OCI-LY7 (cell line): ENCODE measurements at regions not wholly inside any gene's neighbourhood (a gene's known extent, or its start where the extent isn't known, plus 50 kb on each side); places are given as distances from the start of the nearest gene placed in this dataset.
"Not testable (repeated sequence)": the region's sequence is repeated elsewhere in the genome, so short reads cannot be mapped to it uniquely, and the experiment has no call there.

ENCODE experiments used
- BruUV-seq: library from RNA; stranded (reverse); fragments of 400-500 nt; replicated peaks from 2 replicates; lab custom pipeline; 2021; lab: Mats Ljungman, UMichigan
- CTCF ChIA-PET: fragments of 300-600 bp; sonication (Branson Sonifier 250); formaldehyde crosslinking; loops from one replicate; lab custom pipeline; 2022; ENCODE audit warnings: antibody characterized with exemption; ENCODE audit not compliant: unreplicated experiment; lab: Charles Lee
- POLR2A ChIA-PET: fragments of 300-600 bp; sonication (Branson Sonifier 250); formaldehyde crosslinking; loops from one replicate; lab custom pipeline; 2022; ENCODE audit warnings: antibody characterized with exemption; lab: Charles Lee
- DNase-seq: peaks from one replicate; pipeline ENCODE4 v3.0.0-alpha.2; 2015; ENCODE audit warnings: low spot score
- H2AFZ ChIP-seq: fragments of 200-600 bp; sonication (generic), shearing (Covaris generic); 2 replicates; pipeline ENCODE4 v1.6.1; 2014; ENCODE audit warnings: mild to moderate bottlenecking, antibody characterized with exemption, low read length, moderate library complexity
- H3K27ac ChIP-seq: fragments of 200-600 bp; sonication (generic); 2 replicates; pipeline ENCODE4 v1.5.1; 2014; ENCODE audit warnings: mixed run types, low read depth, mild to moderate bottlenecking, moderate library complexity, low read length, inconsistent platforms; ENCODE audit not compliant: poor library complexity, severe bottlenecking
- H3K36me3 ChIP-seq: fragments of 200-600 bp; sonication (generic); 2 replicates; pipeline ENCODE4 v1.6.1; 2014; ENCODE audit warnings: mild to moderate bottlenecking, antibody characterized with exemption, low read length, moderate library complexity, mixed read lengths; ENCODE audit not compliant: insufficient read depth
- H3K4me1 ChIP-seq: fragments of 200-600 bp; sonication (generic); 2 replicates; pipeline ENCODE4 v1.5.1; 2014; ENCODE audit warnings: mild to moderate bottlenecking, low read length; ENCODE audit not compliant: insufficient read depth, poor library complexity, severe bottlenecking
- H3K4me2 ChIP-seq: fragments of 200-600 bp; sonication (generic); 2 replicates; pipeline ENCODE4 v1.6.1; 2014; ENCODE audit warnings: mild to moderate bottlenecking, low read length
- H3K4me3 ChIP-seq: fragments of 200-600 bp; sonication (generic); 2 replicates; pipeline ENCODE4 v1.5.1; 2014; ENCODE audit warnings: mild to moderate bottlenecking, low read depth, low read length; ENCODE audit not compliant: poor library complexity, severe bottlenecking
- H3K79me2 ChIP-seq: fragments of 200-600 bp; sonication (generic); 2 replicates; pipeline ENCODE4 v1.6.1; 2016; ENCODE audit warnings: low read depth, mild to moderate bottlenecking, low read length, moderate library complexity, mixed read lengths; ENCODE audit not compliant: insufficient read depth
- H3K9me2 ChIP-seq: fragments of 200-600 bp; sonication (generic); 2 replicates; pipeline ENCODE4 v1.6.1; 2016; ENCODE audit warnings: mild to moderate bottlenecking, low read length, mixed read lengths; ENCODE audit not compliant: insufficient read depth
- H3K9me3 ChIP-seq: fragments of 200-600 bp; sonication (generic); 2 replicates; pipeline ENCODE4 v1.6.1; 2014; ENCODE audit warnings: mild to moderate bottlenecking, mixed run types, low read length, mixed read lengths
- H4K20me1 ChIP-seq: fragments of 200-600 bp; sonication (generic); 2 replicates; pipeline ENCODE4 v1.6.1; 2014; ENCODE audit warnings: mild to moderate bottlenecking, antibody characterized with exemption, low read length, moderate library complexity, mixed read lengths; ENCODE audit not compliant: insufficient read depth
- CTCF ChIP-seq: fragments of 200-600 bp; sonication (generic); conservative IDR thresholded peaks from 2 replicates; pipeline ENCODE4 v1.5.1; 2014; ENCODE audit warnings: mild to moderate bottlenecking, antibody characterized with exemption, low read length, moderate library complexity, mixed read lengths
- EZH2phosphoT487 ChIP-seq: fragments of 200-600 bp; sonication (generic); IDR thresholded peaks from 2 replicates; pipeline ENCODE4 v1.6.1; 2018; ENCODE audit warnings: low read depth, borderline replicate concordance, mild to moderate bottlenecking, mixed run types, antibody characterized with exemption, low read length, moderate library complexity, mixed read lengths
- intact Hi-C: fragments of 100-400 bp; cut with micrococcal nuclease; formaldehyde crosslinking; loops from one replicate; pipeline ENCODE4 v1.10.0; 2022; ENCODE audit not compliant: unreplicated experiment

GRCh38 chr13:44866411-44866911 is 122.8 kb downstream of the NUFIP1 start:
- Histone ChIP-seq H3K4me2 (no peak overlapping the region), H2AFZ (no peak overlapping the region), H3K4me1 (no peaks in the 10 kb centered on the region), H4K20me1 (no peaks in the 10 kb centered on the region), H3K4me3 (no peak overlapping the region), H3K9me2 (no peaks in the 10 kb centered on the region), H3K79me2 (no peaks in the 10 kb centered on the region), H3K27ac (no peak overlapping the region), H3K9me3 (no peaks in the 10 kb centered on the region), H3K36me3 (no peaks in the 10 kb centered on the region)
- TF ChIP-seq CTCF (no peak), EZH2phosphoT487 (no peak)
- no peak for DNase-seq
- no TSS peak for BruUV-seq
- CTCF ChIA-PET = no interaction called here
- intact Hi-C loops = no loop called here
- POLR2A ChIA-PET = interaction anchor here (0.7 kb wide), 1 partner anchor 149 kb away, joined by 3 read pairs; no protein-coding TSS in a partner anchor

- DNase-seq = no peak
- no peak overlapping the region for H2AFZ ChIP-seq
- no peak for TF ChIP-seq CTCF
- no peaks in the 10 kb centered on the region for H3K36me3 ChIP-seq
- H3K4me2 ChIP-seq = no peak overlapping the region
- no TSS peak for BruUV-seq
- ChIA-PET POLR2A (interaction anchor here (0.7 kb wide), 1 partner anchor 150 kb away, joined by 3 read pairs; no protein-coding TSS in a partner anchor), CTCF (no interaction called here)
- no peaks in the 10 kb centered on the region for H3K9me2 ChIP-seq
- H3K4me1 ChIP-seq = no peaks in the 10 kb centered on the region
- H3K79me2 ChIP-seq = no peaks in the 10 kb centered on the region
- H3K4me3 ChIP-seq = no peak overlapping the region
- intact Hi-C loops = no loop called here
- H3K9me3 ChIP-seq = no peaks in the 10 kb centered on the region
- H3K27ac ChIP-seq = no peak overlapping the region
- no peaks in the 10 kb centered on the region for H4K20me1 ChIP-seq
Observed at GRCh38 chr13:44865722-44866410, 123.4 kb downstream of the NUFIP1 start.

- H4K20me1 ChIP-seq, H3K4me1 ChIP-seq, intact Hi-C loops, H3K9me3 ChIP-seq, H2AFZ ChIP-seq, H3K27ac ChIP-seq, H3K79me2 ChIP-seq, BruUV-seq, DNase-seq, H3K9me2 ChIP-seq, H3K36me3 ChIP-seq, H3K4me2 ChIP-seq, H3K4me3 ChIP-seq, CTCF ChIA-PET: not testable (repeated sequence)
- POLR2A ChIA-PET = interaction anchor here (1.6 kb wide), 1 partner anchor 15 kb away, joined by 3 read pairs; no protein-coding TSS in a partner anchor
Observed at GRCh38 chr13:44863641-44864040, 125.6 kb downstream of the NUFIP1 start.
